NCI-H774 (cell line): ENCODE measurements at regions not wholly inside any gene's neighbourhood (a gene's known extent, or its start where the extent isn't known, plus 50 kb on each side); places are given as distances from the start of the nearest gene placed in this dataset.

Source experiments
- DNase-seq: peaks from one replicate; lab custom pipeline; 2025; lab: John Stamatoyannopoulos, UW

GRCh38 chr9:108339251-108339650 is 516.5 kb downstream of the ACTL7B start:
- no peak for DNase-seq

DNA sequence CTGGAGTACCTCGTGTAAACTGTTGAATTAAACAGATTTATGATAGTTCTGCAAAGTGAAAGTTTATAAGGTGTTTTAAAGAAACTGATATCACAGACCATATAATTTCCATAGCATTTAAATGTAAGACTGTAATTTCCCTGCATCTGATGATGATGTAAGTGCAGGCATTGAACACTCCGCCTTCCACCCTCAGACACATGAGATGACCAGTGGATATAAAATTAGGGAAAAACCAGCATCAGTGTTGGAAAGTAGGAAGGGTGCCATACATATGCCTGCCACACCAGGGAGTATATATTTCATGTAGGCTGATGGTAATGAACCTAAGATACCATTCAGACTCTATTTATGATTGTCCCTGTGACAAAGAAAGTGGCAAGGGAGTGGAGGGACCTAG is 519.2 kb downstream of the ACTL7B start:
- no peak for DNase-seq

DNA sequence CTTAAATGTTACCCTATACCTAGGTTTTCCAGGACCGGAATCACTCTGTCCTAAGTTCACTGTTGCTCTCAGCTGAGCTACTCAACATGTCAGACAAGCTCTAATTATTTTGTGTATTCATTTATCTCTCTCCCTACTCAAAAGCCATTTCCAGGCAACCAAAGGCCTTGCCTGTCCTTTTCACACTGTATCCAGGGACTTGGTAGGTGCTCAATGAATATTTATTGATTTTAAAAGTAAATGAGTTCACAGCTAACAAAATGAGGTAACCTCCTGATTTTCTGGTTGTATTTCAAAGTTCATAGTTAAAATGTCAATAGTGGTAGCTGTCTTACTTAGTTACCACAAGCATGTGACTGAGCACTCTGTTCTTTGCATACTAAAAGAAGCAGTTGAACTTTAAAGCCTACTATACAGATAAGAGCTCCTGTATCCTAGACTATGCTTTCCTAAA is 522.2 kb downstream of the ACTL7B start:
- DNase-seq: no peak

DNA sequence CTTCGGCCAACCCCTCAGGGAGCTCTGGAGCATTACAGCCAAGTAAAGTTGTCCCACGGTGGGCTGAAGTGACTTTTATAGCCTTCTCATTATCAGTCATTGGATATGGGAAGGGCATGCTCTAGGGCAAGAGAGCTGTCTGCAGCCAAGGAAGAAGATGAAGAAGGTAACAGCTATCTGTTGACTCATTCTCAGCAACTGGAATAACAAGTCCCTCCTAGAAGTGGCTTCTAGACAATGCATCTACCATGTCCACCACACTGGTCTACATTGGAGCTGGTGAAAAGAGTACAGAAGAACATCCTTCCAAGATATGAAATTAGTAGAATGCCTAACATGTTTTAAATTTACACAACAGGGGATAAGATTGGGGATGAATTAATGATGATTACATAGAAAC is 524.2 kb downstream of the ACTL7B start:
- no peak for DNase-seq

DNA sequence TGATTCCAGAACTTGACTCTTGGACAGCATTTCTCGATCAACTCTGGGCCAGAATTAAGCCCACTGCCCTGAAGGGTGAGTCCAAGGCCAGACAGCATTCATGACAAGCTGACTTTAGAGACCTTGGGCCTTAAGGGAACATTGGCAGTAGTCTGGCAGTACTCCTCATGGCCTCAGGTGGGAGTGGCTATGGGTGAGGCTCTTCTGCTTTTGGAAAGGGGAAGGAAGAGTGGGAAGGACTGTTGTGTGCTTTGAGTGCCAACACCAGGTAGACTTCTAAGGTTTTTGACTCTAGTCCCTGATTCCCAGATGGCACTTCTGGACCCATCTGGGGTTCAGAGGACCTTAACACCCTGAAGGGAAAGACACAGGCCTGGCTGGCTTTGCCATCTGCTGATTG is 530.4 kb downstream of the ACTL7B start:
- DNase-seq: no peak

- DNase-seq: no peak
Measured at GRCh38 chr9:108323615-108324014, 532.2 kb downstream of the ACTL7B start.

DNA sequence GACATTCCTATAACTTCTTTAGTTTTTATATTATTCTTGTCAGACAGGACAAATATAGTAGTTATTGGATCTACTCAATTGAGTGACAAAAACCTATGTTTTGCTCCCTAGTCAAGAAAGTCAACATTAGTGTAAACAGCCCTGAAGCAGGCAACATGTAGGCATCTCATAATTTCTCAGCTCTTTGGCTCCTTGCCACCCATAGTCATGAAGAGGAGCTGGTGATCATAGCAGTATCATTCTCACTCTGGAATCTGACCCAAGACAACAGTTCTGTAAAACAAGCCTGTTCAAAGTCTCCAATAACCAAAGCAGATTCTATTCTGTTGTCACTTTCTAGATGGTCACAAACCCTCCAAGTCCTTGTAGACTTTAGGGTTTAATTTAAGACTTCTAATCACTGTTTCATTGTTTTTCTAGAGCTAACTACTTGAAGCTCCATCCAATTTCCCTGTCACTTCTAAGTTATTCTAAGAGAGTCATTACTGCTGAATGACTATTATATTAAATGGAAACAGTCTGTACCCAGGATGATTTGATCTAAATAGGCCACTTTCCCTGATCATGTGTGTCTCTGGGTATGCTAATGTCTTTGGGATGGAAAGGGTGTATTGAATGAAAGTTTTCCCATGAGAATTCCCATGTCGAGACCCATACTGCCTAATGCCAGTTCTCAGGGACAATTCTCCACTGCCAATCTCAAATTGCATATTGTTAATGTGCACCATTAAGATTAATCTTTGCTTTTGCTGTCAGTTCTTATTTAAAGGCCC is 533.3 kb downstream of the ACTL7B start:
- no peak for DNase-seq

GRCh38 chr9:108316630-108317029 is 539.2 kb downstream of the ACTL7B start:
- no peak for DNase-seq

- no peak for DNase-seq
Measured at GRCh38 chr9:108316066-108316465, 539.7 kb downstream of the ACTL7B start.

DNA sequence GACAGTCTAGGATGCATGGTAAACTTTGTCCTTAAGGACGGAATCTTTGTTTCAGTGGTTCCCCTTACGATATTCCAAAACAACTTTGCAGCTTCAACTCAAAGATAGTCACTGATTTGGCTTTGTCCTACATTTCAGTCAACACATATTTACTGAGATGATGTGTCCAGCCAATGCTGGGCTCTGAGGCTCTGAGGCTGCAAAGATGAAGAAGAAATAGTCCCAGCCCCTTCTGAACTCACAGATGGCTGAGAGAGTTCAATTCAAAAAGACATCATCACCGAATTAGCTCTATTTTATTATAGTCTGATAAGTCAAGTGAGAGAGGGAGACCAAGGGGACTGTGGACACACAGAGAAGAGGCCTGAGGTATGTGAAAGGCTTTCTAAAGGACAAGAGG is 544.0 kb downstream of the ACTL7B start:
- no peak for DNase-seq

- DNase-seq: no peak
Measured at GRCh38 chr9:108310202-108310601, 545.6 kb downstream of the ACTL7B start.

- no peak for DNase-seq
Measured at GRCh38 chr9:108300306-108301287, 555.2 kb downstream of the ACTL7B start.

DNA sequence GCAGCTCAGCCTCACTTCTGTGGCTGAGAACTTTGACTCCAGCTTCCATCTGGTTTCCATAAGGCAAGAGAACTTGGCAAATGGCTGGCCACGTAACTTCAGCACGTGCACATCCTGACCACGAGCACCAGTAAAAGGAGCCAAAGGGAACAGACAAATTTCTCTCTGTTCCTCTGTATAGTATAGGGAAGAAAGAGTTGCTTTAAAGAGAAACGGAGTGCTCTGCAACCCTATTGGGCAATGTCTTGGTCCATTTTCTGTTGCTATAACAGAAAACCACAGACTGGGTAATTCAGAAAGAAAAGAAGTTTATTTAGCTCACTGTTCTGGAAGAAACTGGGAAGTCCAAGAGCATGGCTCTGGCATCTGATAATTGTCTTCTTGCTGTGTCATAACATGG is 558.7 kb downstream of the ACTL7B start:
- DNase-seq: no peak

DNA sequence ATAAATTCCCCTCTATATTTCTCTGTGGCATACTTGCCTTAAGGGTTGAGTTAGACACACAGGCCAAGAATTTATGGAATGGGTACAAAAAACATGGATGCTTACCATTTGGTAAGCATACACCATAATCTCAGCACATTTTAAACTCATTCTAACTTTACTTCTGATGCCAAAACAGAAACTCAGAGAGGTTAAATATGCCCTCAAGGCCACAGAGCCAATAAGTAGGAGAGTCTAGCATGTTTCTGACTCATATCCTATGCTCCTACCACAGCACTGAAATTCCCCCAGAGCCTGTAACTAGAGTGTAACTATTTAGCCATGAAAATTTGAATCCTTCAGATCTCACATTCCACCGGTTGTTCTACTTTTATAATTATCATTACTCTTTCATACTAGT is 559.7 kb downstream of the ACTL7B start:
- no peak for DNase-seq

GRCh38 chr9:108291586-108291932 is 564.2 kb downstream of the ACTL7B start:
- DNase-seq: no peak

DNA sequence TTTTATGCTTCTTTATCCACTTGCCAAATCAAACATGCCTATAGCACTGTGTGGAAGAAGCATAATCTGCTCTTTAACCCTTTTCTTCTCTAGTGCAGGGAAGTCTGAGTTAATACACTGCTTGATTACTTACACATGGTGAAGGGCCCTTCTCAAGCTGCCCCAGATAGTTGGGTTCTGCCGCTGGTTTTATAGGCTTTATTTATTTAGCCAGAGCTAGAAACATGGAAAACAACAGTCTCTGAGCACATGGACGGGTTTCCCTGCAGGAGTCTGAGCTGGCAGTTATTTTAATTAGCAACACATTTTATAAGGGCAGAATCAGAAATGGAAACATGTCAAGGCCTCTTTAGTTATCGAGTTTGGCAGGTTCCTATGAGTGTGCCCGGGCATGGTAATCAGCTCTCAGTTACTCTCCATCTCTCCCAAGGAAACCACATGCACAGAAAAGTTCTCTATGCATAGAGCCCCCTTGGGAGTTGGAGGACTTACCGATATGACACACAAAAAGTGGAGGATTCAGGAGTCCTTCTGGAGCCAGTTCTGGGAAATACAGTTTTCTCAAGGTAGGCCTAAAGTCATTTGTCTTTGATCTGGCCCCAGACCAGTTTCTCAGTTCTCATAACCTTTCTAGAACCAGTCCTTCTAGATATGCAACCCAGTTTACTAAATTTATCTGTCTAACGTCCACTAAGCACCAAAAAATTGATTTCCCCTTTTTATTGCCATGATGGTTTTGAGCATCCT is 564.8 kb downstream of the ACTL7B start:
- no peak for DNase-seq

- DNase-seq: no peak
Measured at GRCh38 chr9:108286638-108287206, 569.1 kb downstream of the ACTL7B start.

DNA sequence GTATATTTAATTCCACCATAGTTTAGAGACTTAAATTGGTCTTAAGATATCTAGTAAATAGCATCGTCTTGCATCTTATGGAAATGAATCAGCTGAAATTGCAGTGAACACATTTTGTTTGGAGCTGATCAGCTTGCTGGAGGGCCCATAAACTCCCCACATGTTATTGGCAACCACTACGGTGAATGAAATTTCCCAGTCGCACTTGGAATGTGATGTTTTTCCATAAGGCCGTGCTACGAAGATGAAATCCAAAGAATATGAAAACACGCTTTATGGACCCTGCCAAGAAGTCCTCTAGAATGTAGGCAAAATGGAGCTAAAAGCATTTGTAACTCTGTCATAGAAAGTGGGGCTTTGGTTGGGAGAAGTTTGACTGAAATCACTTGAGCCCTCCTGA is 572.1 kb downstream of the ACTL7B start:
- DNase-seq: no peak

GRCh38 chr9:108282872-108283271 is 572.9 kb downstream of the ACTL7B start:
- DNase-seq: no peak

- DNase-seq: no peak
Measured at GRCh38 chr9:108281696-108282095, 574.1 kb downstream of the ACTL7B start.

- no peak for DNase-seq
Measured at GRCh38 chr9:108278341-108278740, 577.4 kb downstream of the ACTL7B start.

- DNase-seq: no peak
Measured at GRCh38 chr9:108277216-108277615, 578.6 kb downstream of the ACTL7B start.
